HG03045 (cell line): ENCODE measurements at regions not wholly inside any gene's neighbourhood (a gene's known extent, or its start where the extent isn't known, plus 50 kb on each side); places are given as distances from the start of the nearest gene placed in this dataset.

Experiments used
- ATAC-seq: cut with Tn5 transposase; IDR thresholded peaks from one replicate; pipeline ENCODE4 v1.9.1; 2021; ENCODE audit warnings: mild to moderate bottlenecking, moderate library complexity; ENCODE audit not compliant: unreplicated experiment

GRCh38 chr2:214674278-214674677, 135.2 kb downstream of the BARD1 start:
- peak; percentile 63 for ATAC-seq

GRCh38 chr2:214671319-214671885, 138.1 kb downstream of the BARD1 start:
- no peak for ATAC-seq

- no peak for ATAC-seq
Observed at GRCh38 chr2:214652473-214652872, 157.0 kb downstream of the BARD1 start.

GRCh38 chr2:214651451-214651850, 158.0 kb downstream of the BARD1 start:
- ATAC-seq = no peak

- no peak for ATAC-seq
Observed at GRCh38 chr2:214649440-214650205, 159.9 kb downstream of the BARD1 start.

- no peak for ATAC-seq
Observed at GRCh38 chr2:214648520-214648919, 161.0 kb downstream of the BARD1 start.

GRCh38 chr2:214631406-214631805, 178.1 kb downstream of the BARD1 start:
- ATAC-seq = no peak

- no peak for ATAC-seq
Observed at GRCh38 chr2:214630402-214631045, 179.0 kb downstream of the BARD1 start.

GRCh38 chr2:214629875-214630274, 179.6 kb downstream of the BARD1 start:
- no peak for ATAC-seq
